GM21717 (cell line): ENCODE measurements at regions not wholly inside any gene's neighbourhood (a gene's known extent, or its start where the extent isn't known, plus 50 kb on each side); places are given as distances from the start of the nearest gene placed in this dataset.

ENCODE experiments used
- ATAC-seq: cut with Tn5 transposase; IDR thresholded peaks from one replicate; pipeline ENCODE4 v1.9.1; 2021; ENCODE audit warnings: mild to moderate bottlenecking, moderate library complexity; ENCODE audit not compliant: unreplicated experiment

- no peak for ATAC-seq
Observed at GRCh38 chr5:34525761-34526160, 130.4 kb upstream of the RAI14 start.

GRCh38 chr5:34526682-34527305 lies 129.3 kb upstream of the RAI14 start:
- no peak for ATAC-seq

DNA sequence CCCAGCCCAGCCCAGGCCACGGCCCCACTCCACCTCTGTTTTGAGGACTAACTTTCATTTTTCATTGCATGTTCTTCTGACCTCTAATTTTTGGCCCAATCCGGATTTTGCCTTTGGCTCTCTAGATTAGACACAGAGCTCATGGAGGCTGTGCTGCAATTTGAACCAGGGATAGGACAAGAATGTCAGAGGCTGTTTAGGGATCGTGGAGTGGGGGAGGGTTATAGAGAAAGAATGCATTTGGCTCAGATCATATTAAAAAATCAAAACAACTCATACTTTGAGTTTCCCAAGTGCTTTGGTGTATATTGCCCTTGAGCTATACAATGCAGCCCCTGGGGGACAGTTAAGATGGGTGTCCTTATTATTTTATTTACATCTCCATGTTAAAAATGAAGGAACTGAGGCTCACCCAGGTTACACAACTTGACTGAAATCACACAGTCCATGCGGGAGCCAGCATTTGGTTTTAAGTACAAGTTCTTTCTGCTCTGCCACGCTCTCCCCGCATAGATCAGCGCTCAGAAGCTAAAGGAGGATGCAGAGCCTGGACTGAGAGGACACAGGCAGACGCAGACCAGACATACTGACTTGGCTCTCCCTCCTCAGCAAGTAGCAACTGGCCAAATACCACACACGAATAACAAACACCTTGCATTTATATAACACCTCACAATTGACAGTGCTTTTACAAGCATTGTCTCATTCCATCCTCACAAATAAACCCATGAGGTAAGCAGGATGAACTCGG lies 126.4 kb upstream of the RAI14 start:
- no peak for ATAC-seq

DNA sequence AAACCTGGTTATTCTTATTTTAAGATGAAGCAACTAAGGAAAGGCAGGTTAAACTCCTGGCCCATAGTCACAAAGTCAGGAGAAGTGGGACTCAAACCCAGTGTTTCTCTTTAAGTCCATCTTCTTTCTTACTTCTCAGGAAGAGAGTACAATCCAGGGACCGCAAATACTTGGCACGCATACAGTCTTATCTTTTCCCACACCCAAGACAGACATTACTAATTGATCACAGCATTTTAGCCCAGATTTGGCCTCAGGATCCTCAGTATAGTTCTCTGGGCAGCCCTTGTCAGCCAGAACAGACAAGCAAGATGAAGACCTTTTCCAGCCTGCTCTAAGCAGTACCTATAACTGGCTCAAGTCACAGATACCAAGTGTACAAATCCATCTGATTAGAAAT lies 125.5 kb upstream of the RAI14 start:
- ATAC-seq = no peak

GRCh38 chr5:34531751-34532360 lies 124.3 kb upstream of the RAI14 start:
- ATAC-seq = no peak

GRCh38 chr5:34533582-34534522 lies 122.3 kb upstream of the RAI14 start:
- peak; percentile 85 for ATAC-seq

DNA sequence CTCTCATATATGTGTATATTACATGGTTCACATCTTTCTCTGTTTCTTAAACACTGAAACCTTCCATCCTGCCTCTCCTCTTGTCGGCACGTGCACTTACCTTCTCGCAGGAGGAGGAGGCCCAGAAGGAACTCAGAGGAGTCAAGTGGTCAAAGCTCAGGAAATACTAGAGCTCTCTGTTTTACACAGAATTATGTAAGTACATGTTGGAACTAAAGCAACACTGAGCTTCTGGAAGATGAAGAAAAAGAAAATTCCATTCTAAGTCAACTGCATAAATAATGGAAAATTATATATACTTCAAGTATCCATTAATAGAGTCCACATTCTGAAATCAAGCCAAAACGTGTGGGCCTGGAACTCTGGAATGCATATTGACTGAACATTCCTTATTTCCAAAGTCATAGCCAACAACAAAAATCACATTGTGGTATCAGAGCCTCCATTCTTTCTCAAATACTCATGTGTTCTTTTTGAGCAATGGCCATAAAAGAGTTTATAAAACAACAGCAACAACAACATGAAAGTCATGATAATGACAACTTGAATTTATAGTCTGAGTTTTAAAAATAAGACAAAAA lies 121.5 kb upstream of the RAI14 start:
- no peak for ATAC-seq

DNA sequence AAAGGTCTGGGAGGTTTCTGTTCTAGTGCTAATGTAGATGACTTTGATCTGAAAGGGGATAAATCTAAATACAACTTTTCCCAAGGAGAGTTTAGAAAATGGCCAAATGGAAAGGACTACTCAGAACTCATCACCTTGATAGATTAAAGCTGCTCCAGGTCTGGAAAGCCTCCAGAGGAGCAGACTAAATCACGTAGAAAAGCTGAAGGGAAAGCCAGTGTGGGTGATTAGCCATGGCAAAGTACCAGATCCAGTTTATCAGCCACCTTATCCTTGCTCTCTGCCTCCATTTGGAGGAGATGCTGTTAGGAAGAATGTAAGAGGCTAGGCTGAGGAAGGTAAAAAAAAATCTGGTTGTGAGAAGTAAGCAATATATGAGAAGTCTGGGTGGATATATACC lies 120.7 kb upstream of the RAI14 start:
- no peak for ATAC-seq

DNA sequence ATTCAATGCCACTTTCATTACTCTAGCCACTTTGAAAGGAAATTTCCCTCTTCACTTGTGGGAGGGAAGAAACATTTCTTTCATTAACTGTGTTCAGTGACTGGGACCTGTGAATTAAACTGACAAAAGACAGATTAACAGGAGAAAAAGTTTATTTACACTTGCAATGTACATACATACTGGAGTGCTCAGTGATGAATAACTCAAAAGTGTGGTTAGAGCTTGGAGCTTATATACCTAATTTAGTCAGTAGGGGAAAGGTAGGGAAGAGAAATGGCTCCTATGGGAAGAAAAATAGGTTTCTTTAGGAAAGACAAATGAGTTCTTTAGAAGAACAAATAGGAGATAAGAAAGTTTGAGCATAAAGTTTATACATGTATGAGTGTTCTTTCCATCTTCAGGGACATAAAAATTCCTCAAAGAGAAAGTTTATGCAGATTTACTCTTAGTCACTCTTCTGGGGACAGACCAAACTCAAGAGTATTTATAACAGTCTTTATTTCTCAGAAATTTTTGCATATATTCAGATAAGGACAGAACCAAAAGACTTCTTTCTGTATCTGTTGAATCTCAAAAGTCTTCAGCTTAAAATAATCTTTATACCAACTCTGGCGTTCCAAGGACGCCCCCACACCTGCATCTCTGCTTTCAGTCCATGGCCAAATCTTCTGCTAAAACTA lies 120.0 kb upstream of the RAI14 start:
- no peak for ATAC-seq

DNA sequence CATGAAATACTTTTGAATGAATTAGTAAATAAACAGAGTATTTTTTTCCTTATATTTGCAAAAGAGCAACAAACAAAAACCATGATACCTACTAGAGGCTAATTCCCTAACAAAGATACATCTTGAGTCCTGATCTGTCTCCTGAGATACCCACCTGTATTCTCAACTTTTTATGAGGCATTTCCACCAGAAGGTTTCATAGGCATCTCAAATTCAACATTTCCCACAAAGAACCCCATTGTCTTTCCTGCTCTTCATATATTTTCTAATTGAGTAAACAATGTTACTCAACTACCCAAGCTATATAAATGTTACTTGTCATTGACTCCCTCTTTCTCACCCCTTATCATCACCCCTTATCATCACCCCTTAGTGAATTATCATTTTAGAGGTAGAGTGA lies 119.4 kb upstream of the RAI14 start:
- no peak for ATAC-seq

DNA sequence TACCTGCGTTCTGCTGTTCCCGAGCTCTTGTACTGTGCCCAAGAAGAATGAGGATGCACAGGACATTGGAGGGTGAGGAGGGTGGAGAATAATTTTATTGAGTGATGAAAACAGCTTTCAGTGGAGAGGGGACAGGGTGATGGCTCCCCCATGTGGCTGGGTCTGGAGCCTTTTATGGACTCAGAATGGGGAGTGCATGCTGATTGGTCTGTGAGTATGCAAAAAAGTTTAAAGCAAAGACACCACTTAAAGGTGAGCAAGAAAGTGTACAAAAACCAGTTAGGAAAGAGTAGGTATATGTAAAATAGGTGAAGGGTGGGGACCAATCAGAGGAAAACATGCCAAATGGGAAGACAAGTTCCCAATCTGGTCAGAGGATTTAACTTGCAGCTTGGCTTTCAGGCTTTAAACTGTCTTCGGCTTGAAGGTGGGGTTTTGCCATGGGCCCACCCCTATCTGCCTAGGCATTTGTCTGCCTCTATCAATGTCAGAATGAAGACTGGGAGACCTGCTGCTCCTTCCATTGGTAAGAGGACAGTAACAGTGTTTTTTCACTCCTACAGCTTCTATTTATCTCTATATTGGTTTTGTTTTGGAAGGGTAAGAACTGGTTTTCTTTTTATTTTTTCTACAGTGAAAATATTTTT lies 118.0 kb upstream of the RAI14 start:
- ATAC-seq = no peak

DNA sequence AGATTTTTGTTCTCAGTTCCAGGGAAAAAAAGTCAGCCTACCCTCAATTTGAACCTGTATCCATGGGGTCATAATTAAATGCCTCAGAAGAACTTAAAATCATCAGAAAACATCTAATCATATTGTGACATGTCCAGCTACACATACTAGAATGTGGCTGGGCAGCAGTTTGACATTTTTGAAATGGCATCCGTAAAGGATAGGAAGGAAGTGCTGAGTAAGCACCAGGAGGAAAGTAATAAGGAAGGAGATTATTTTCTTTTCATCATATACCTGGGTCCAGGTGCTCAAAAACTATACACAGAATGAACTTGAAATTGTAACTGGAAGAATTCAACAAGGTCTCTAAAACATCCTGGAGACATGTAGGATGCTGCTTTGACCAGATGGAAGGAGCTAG lies 116.9 kb upstream of the RAI14 start:
- ATAC-seq = no peak

- no peak for ATAC-seq
Observed at GRCh38 chr5:34541067-34541466, 115.1 kb upstream of the RAI14 start.

DNA sequence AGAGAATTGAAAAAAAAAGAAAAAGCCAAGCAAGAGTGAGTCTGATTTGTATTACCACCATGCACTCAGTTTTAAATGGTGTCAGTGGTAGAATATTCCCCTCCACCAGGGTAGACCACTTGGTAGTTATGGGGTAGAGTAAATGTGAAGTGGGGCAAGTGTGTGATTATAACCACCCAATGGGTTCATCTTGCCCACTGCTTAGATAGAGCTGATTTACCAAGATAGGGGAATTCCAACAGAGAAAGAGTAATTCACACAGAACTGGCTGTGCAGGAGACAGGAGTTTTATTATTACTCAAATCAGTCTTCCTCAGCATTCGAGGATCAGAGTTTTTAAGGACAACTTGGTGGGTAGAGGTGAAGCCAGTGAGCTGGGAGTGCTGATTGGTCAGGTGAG lies 113.3 kb upstream of the RAI14 start:
- no peak for ATAC-seq

DNA sequence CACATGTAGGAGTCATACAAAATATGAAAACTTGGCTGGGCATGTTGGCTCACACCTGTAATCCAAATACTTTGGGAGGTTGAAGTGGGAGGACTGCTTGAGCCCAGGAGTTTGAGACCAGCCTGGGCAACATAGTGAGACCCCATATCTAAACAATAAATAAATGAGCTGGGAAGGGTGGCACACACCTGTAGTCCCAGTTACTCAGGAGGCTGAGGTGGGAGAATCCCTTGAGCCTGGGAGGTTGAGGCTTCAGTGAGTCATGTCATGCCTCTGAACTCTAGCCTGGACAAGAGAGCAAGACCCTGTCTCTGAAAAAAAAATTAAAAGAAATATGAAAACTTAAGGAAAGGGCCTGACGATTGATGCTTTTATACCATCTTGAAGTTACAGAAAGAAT lies 112.4 kb upstream of the RAI14 start:
- ATAC-seq = no peak

- ATAC-seq = no peak
Observed at GRCh38 chr5:34544403-34544802, 111.7 kb upstream of the RAI14 start.

DNA sequence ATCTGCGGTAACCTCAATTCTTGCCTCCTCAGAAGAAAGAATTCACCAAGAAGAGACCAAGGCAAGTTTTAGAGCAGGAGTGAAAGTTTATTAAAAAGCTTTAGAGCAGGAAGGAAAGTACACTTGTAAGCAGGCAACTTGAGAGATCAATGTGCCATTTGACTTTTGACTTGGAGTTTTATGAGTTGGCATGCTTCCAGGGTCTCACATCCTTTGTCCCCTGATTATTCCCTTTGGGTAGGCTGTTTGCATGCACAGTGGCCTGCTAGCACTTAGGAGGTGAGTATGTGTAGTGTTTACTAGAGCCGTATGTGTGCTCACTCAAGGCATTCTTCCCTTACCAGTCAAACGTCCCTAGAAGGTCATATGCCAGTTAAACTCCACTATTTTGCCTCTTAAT lies 111.0 kb upstream of the RAI14 start:
- ATAC-seq = no peak

- no peak for ATAC-seq
Observed at GRCh38 chr5:34545626-34546025, 110.5 kb upstream of the RAI14 start.

GRCh38 chr5:34547300-34548085 lies 108.6 kb upstream of the RAI14 start:
- no peak for ATAC-seq
